HG03469 (cell line): ENCODE measurements at regions not wholly inside any gene's neighbourhood (a gene's known extent, or its start where the extent isn't known, plus 50 kb on each side); places are given as distances from the start of the nearest gene placed in this dataset.

Source experiments
- ATAC-seq: cut with Tn5 transposase; IDR thresholded peaks from one replicate; pipeline ENCODE4 v1.9.1; 2021; ENCODE audit warnings: mild to moderate bottlenecking, moderate library complexity, moderate number of reproducible peaks; ENCODE audit not compliant: unreplicated experiment

DNA sequence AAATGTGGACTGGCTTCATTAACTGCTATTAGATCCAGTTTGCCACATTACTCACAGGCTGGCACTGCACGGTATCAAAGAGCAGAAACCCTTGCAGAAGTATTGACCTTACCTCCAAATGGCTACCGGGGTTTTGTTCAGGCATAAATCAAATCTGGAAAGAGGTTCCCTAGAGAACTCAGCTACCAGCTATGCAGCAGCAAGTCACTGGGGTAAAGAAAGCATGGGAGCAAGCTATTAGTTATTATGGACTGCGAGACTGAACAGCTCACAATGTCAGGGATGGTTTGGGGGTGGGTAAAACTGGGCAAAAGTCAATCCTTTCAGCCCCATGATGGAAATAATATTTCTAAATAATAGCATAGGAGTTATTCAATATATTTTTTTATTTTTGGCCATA lies 128.1 kb downstream of the FANCF start:
- no peak for ATAC-seq

DNA sequence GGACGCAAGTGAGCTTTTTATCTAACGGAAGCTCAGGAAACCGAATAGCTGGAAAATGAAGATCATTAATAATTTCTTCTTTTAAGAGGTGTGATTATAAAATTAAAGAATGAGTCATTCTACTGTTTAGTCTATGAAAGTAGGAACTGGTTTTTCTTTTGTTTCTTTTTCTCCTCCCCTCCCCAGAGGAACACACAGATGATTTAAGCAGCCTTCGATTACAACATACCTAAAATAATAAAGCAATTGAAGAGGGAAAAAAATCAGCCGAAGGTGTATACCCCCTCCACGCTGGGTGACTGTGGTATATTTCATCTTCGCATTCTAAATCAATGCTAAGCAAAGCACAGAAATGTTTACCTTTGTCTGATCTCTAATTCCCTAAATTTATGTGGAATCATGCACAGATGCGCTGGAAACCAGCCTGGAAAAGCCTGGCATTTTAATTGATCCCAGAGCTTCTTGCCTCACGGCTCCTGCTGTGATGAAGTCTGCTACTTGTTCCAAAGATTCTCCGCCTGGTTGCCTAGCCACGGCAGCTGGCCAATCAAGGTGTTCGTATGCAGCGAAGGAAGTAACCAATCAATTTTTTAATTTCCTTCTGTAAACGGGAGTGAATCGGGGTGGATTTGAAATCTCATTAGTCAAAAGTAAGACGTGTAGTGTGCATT lies 133.9 kb downstream of the FANCF start:
- ATAC-seq = no peak

DNA sequence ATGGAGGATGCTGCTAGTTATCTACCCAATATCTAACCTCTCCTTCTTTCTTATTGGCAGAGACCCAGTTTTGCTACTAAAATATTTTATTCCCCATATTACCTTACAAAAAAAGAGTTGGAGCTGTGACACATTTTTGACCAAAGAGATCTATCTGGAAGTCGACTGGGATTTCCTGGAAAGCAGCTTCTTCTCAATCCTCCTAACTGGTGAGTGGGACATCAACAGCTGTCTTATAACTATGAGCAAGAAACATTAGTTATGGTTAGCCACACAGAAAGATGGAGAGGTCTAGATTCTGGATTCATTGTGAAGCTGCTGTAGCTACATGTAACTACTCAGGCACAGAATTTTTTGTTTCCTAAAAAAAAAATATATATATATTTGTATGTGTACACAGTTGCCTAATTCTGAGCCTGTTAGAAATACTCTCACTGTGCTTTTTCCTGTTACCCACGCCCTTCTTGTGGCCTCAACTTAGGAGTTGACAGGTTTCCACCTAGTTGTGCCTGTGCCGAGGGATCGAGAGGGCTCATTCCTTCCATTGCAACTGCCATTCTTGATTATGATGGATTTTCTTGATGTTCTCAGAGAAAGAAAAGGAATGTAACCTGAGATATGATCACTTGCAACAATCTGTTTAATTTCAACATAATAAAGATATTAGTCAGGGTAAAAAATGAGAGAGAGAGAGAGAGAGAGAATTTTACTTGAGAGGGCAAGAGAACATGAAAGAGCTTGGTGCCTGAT lies 142.0 kb downstream of the SLC17A6 start:
- ATAC-seq = no peak

DNA sequence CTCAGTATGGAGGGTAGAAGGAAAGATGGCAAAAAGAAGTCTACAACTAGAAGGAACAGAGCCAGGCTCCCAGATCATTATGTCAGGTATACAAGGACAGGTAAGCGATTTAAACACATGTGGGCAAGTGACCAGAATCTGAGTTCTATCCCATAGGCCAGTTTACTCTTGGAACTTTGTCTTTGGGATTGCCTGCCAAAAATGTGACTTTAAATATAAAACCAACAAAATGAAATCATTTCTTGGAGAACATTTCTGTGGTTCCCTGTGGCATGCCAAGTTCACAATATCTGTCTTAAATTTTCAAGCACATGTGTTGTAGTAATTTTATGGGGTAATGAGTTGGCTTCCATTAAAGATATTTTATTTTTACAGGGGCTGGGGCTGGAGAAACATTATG lies 141.0 kb downstream of the SLC17A6 start:
- no peak for ATAC-seq

DNA sequence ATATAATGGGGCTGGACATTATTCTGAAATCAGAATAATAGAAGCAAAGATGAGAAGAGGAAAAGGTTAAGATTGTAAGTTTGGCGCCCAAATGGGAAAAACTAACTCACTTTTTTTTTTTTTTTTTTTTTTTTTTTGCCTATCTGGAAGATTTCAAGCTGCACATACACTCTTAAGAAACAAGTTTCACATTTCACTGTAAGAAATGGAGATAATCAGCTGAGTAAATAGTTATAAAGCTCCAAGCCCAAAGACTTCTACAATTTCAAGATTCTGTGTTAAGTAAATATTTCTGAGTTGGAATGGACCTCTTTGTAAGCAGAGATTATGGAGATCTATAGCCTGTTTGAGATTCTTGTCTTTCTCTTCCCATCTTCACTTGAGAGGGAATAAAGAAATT lies 140.0 kb downstream of the SLC17A6 start:
- no peak for ATAC-seq

DNA sequence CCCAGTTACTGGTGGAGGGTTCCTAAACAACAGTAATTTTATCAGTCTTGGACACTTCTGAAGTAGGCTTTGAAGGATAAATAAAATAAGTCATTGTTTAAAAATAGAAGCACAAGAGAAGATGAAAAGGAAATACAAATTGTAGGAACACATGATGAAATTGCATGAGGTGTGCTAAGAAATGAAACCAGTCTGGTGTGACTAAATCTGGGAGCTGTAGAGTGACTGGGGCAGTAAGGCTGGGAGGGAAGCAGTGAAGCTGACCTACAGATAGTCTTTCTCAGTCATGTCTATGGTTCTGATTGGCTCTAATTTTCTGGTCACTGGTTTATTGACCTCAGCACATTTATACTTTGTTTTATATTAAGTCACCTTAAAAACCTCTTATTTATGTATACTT lies 139.1 kb downstream of the SLC17A6 start:
- no peak for ATAC-seq

DNA sequence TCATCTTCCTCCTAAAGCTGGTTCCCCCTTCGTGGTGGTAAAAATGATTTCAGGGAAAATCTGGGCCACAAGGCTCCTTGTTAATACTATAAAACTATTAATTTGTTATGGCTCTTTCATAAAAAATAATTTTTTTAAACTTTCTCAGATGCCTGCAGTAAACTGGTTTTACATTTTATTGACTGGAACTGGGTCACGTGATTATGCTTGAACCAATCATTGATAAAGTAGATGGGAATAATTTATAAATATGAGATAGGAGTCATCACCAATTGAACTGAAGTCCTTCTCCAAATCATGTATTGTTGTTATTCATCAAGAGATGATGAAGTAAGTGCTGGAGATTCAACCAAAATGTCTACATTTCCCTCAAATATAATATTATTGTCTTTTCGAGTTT lies 138.4 kb downstream of the SLC17A6 start:
- ATAC-seq = no peak

DNA sequence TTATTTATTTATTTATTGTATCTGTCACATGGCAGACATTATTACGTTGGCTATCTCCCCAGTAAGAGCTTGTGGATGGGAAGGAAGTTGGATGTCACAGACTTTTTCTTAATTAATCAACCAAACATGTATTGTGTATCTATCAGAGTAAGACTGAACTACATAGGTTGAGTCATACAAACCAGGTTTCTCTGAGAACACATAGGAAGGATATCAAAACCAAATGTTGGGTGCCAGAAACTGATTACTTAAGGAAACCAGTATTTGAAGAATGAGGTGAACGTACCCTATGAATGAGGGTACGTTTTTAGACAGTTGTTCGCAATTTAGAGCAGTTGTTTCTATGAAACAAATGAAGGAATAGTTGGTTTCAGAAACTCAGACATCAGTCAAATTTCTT lies 136.4 kb downstream of the SLC17A6 start:
- no peak for ATAC-seq

DNA sequence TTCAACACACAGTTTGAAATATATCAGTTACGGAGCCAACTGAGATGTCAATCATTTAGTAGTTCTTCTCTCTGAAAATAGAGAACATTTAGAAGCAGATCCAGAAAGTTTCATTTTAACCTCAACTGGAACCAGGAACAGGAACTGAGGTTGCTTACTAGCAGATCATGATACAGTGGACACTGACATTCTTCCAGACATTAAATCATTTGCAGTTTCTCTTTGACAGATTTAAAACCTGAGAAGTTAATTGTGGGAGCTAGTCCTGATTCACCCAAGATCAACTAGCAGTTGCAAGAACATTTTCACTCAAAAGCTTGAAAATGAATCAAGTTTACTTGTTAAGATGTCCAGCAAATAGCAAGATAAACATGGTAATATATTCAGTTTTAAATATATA lies 135.4 kb downstream of the SLC17A6 start:
- ATAC-seq = no peak

DNA sequence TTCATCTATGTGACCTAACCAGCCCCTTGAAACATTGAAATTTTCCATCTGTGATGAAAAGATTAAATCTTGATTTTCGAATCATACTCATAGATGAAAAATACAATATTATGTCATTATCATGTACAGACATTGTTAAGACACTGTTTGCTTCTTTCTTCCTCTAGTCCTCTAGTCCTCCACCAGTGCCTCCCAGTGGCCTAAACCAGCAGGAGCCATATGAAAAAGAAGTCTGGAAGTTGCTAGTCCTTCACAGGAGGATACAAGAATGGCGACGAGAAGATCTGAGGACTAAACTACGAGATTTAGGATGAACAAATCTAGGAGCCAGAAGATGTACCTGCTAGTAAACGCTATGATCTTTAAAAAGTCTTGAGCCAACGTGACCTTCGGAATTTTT lies 134.1 kb downstream of the SLC17A6 start:
- ATAC-seq = no peak

DNA sequence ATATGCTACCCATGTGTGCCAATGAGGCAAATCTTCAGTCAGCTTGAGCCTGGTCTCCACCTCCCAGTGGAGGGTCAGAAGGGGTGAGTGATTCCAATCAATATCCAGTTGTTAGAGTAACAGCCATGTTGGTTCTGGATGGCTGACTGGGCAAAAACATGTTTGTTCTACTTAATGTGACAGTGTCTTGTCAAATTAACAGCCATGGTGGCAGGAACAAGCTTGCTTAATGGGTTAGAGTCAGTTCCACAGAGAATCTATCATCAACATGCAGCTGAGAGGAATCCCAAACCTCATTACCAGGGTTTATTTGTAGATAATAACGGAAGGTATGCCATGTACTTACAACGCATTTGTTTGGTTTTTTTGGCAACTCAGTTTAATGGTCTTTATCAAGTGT lies 133.2 kb downstream of the SLC17A6 start:
- ATAC-seq = no peak

DNA sequence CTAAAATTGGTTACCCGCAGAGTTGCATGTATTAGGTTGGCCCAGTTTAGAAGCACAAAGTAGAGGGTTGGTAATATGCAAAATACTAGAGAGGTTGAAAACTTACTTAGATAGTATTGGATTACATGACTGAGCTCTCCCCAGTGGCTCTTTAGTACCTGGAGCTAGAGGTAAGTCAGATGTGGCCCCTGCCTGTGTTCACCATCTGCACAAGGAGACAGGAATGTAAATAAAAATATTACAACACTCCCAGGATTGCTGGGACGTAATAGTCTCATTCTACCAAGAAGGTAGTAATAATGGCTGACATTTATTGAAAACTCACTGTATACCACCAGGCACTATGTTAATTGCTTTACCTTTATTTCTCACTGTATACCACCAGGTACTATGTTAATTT lies 129.6 kb downstream of the SLC17A6 start:
- no peak for ATAC-seq

DNA sequence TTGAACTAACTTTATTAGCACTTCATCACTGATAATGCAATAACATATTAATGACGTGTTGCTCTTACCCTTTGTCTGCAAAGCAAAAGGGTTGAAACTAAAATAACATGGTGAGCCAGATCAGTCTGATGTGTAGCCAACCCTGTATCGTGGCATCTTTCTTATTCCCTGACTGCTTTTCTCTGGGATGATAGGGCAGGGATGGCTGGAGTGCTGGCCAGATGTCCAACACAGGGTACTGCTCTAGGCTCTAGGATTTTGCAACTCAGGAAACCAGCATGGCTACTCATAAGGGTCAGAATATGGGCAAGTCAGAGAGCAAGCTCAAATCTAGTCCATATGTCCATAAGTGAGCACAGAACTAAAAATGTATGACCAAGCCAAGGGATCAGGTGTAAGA lies 129.1 kb downstream of the SLC17A6 start:
- ATAC-seq = no peak

DNA sequence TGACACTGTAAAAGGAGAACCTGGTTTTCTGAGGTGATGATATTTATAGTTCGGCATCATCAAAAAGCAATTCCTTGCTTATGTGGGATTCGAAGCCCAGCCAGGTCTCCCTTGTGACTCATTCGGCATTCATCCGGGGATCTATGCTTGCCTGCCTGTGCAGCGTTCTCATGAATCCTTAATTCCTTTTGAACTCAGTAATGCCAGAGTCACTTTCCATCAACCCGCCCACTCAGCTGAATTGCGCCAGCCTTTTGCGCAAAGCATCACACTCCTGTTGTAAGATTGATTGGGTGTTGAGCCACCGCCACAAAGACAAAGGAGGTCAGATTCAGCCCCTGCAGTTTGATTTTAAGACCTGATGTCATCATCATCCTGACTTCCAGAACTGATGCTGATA lies 128.6 kb downstream of the SLC17A6 start:
- ATAC-seq = no peak

DNA sequence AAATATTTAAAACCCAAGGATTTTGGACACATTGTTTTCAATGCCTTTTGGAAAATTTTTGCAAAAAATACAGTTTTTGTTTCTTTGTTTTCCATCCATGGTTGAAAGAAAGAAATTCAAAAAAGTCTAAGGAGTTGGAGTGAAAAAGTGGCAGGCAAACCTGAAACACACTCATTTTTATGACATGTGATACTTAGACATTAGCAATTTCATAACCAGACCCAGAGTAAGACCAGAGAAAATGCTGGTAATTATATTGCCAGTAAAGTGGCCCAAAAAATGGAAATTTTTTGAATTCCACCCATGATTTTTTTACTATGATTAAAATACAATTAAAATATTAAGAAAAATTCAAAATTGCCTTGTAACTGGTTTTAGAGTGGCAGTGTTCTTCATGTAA lies 128.2 kb downstream of the SLC17A6 start:
- ATAC-seq = no peak

DNA sequence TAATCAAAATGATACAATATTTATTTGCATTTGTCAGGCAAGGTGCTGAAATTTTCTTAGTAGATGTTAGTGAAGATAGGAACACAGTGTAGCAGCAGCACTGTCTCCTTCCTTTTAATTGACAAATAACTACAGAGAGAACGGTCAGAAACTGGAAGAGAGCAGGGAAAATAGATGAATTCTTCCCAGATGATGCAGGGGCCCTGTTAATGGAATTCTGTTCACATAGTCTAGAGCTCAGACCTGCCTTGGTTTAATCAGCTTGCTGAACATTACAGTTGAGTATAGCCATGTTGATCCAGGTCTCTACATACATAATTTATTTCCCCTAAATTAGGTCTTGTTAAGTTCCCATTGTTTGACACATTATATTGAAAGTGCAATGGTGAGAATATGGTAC lies 127.4 kb downstream of the SLC17A6 start:
- no peak for ATAC-seq

DNA sequence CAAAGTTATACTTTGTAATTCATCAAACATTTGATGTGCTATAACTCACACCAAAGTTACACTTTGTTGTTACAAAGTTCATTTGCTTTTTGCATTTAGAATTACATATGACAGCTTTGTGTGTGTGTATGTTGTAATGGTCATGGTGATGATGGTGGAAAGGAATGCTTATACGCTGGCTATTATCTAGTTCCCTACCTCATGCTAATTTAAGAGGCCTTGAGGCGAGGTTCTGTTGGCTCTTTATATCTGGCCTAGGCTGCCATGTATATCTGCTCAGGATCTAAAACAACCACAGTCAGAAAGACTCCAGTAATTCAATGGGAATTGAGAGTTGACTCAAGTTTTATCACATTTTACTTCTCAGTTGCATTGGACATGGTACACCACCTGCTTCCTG lies 123.4 kb downstream of the SLC17A6 start:
- no peak for ATAC-seq

DNA sequence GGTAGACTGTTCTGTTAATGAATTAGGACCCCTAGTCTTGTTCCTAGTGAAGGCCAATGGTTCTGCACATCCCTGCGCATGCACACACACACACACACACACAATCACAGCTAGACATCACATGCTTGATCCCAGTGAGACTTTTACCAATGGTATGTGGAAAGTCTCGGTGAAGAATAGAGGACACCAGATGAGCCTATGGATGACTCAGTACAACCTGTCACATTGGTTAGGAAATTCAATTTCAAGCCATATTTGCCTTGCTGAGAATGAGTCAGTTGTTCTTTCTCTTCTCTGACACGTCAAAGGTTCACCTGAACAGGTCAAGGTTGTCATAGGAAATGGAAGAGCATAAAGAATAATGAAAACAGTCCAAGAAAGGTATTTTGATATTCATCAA lies 122.0 kb downstream of the SLC17A6 start:
- ATAC-seq = no peak

DNA sequence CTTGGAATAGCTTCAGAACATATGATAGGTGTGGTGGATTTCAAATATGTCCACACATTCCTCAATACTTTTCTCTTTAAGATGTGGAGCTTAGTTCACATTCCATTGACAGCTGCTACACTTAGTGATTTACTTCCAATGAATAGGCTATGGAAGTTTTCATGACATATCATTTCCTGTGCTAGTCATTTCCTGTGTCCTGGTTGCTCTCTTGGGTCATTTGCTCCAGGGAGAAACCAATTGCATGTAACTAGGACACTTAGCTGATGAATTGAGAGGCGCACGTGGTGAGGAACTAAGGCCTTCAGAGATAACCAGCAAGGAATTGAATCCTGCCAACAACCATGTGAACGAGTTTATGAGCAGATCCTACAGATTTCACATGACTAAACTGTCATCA lies 120.9 kb downstream of the SLC17A6 start:
- ATAC-seq = no peak

DNA sequence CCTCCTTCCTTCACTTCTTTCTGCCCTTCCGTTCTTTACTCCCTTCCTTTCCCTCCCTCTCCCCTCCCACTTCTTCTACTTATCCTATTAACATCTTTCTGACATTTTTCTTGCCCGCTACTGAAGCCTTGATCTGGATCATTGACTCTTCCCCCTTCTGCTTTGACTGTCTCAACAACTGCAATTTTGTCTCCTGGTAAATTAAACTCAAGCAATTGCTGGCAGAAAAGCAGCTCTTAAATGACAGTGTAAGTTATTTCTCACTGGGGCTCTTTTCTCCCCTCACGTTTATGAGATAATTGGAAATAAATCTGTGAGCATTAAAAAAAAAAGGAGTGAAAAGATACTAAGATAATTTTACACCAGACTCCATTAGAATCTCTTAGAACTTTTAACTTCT lies 120.0 kb downstream of the SLC17A6 start:
- ATAC-seq = no peak

DNA sequence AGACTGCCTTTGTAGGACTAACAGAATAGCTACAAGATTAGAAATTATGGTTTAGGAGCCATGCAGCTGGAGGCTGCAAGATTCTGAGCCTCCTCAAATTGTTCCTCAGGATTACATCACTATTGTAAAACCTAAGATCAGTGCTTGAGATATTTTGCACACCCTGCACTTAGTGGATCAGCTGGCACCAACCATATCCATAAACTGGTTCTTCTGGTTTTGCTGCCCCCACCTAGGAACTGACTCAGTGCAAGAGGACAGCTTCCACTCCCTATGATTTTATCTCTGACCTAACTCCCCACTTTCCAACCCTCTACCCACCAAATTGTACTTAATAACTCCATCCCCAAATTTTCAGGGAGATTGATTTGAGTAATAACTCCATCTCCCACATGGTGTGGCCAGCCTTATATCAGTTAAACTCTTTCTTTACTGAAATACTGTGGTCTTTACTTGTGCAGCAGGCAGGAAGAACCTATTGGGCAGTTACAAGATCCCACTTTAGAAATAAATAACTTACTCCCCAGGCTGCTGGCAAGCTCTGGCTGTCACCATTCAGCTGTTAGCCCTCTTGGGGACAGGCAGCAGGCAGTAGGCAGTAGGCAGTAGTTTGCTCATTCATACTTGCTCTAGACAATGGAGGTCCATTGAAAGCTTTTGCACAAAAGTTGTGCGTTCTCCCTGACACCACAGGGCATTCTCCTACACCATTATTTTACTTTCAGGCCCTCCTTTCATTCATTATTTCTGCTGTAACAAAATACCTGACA lies 119.0 kb downstream of the SLC17A6 start:
- no peak for ATAC-seq

DNA sequence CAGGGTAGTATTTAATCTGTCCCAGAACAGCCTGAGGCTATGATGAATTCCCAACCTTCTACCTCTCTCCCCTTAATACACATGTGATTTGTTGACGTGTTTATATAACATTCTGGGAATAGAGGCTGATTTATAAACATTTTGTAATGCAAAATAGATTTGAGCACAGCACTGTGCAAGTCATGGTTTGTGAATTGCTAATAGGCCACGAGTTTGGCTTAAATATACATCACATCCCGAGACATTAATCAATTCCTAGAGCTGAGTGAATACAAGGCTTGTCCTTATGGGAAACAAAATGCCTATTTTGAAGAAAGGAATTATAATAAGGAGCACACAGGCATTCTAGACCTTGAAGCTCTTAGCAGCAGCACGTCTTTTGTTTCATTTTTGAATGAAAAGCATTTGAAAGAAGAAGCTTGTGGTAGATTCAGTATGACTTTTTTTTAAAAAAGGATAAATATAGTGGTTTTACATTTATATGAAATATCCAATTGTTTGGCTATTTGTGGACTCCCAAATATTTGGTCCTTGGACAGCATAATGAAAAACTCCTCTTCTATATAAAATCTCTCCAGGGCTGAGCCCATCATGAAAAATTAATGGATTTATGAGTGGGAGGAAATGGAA lies 116.4 kb downstream of the SLC17A6 start:
- ATAC-seq = no peak
